Lung (tissue), 11 donors: ENCODE measurements at regions not wholly inside any gene's neighbourhood (a gene's known extent, or its start where the extent isn't known, plus 50 kb on each side); places are given as distances from the start of the nearest gene placed in this dataset.

Experiments
- ATAC-seq: fragments of 200-7000 bp; cut with Tn5 transposase; one replicate; pipeline ENCODE4 v1.9.1; 2020; ENCODE audit warnings: moderate number of reproducible peaks; ENCODE audit not compliant: insufficient read depth, low FRiP score
- DNase-seq, 3 donors: peaks; one replicate each; pipeline ENCODE4 v3.0.0-alpha.2; 2013 to 2017
- H3K27ac ChIP-seq, 2 donors: one replicate each; pipeline ENCODE4 v1.5.1; 2013; ENCODE audit warnings: mild to moderate bottlenecking in 2 of 2, moderate library complexity in 2 of 2, control low read depth in 1 of 2, inconsistent platforms in 1 of 2, low read depth in 1 of 2, low read length in 1 of 2
- H3K27me3 ChIP-seq, 3 donors: one replicate each; pipeline ENCODE4 v1.5.1; 2013; ENCODE audit warnings: low read length in 2 of 3; ENCODE audit not compliant: control insufficient read depth in 3 of 3, insufficient read depth in 3 of 3
- H3K36me3 ChIP-seq, 4 donors: one replicate each; pipeline ENCODE4 v1.5.1; 2013; ENCODE audit warnings: low read length in 4 of 4, mild to moderate bottlenecking in 1 of 4, moderate library complexity in 1 of 4; ENCODE audit not compliant: control insufficient read depth in 4 of 4, insufficient read depth in 4 of 4
- H3K4me1 ChIP-seq, 5 donors: one replicate each; pipeline ENCODE4 v1.5.1; 2013; ENCODE audit warnings: low read length in 5 of 5, mild to moderate bottlenecking in 2 of 5, moderate library complexity in 1 of 5; ENCODE audit not compliant: control insufficient read depth in 5 of 5, insufficient read depth in 5 of 5
- H3K4me3 ChIP-seq: one replicate; pipeline ENCODE4 v1.5.1; 2013; ENCODE audit warnings: mild to moderate bottlenecking, control low read depth, moderate library complexity
- H3K9ac ChIP-seq, 2 donors: one replicate each; pipeline ENCODE4 v1.5.1; 2013; ENCODE audit warnings: low read length in 2 of 2, control low read depth in 1 of 2; ENCODE audit not compliant: insufficient read depth in 1 of 2
- H3K9me3 ChIP-seq, 4 donors: one replicate each; pipeline ENCODE4 v1.5.1; 2013; ENCODE audit warnings: low read length in 3 of 4, mild to moderate bottlenecking in 1 of 4, moderate library complexity in 1 of 4; ENCODE audit not compliant: control insufficient read depth in 4 of 4, insufficient read depth in 3 of 4
- CTCF ChIP-seq: IDR thresholded peaks from 2 replicates; pipeline ENCODE4 v1.5.1; 2012; ENCODE audit warnings: mild to moderate bottlenecking; ENCODE audit errors: control extremely low read depth, extremely low read depth
- WGBS, 2 donors: extraction: QIAGEN DNeasy Blood & Tissue Kit; methylation state at CpG; one replicate each; pipeline ENCODE4 v1.1.7; 2013; 5-methylcytosine and 5-hydroxymethylcytosine counted together
- donor health status: control.
- donor health status: control.
- donor health status: Bipolar disorder and iron deficiency.
- donor health status: healthy.
- donor health status: DM: yes; HTN: yes; CAD: no.

- TF ChIP-seq CTCF = no peak
- DNase-seq (no peak), ATAC-seq (no peak)
- no peaks in the 10 kb centered on the region for H3K27me3 ChIP-seq
- 76 to 87% methylated on average over 6 of the region's 6 CpGs for WGBS, 2 donors
- H3K9me3 ChIP-seq = peaks cover 0 to 2% (median under 1%) of the 10 kb centered on the region in 4 donors
- no peak overlapping the region for H3K4me3 ChIP-seq
- H3K27ac ChIP-seq = peak overlapping the region in 1 of 2 donors; percentile 64
- H3K4me1 ChIP-seq = peaks cover 0 to 4% (median 0%) of the 10 kb centered on the region in 5 donors
- H3K36me3 ChIP-seq = no peaks in the 10 kb centered on the region
- no peak overlapping the region for H3K9ac ChIP-seq
Measured at GRCh38 chr9:109579191-109579948, 81.3 kb upstream of the PTPN3 start.

GRCh38 chr9:109582386-109582785 lies 84.3 kb upstream of the PTPN3 start:
- ATAC-seq (no peak), DNase-seq (peak in 2 of 3 donors; percentile 11 to 34)
- Histone ChIP-seq H3K27ac (no peak overlapping the region), H3K4me1 (peaks cover 0 to 4% (median 0%) of the 10 kb centered on the region in 5 donors), H3K4me3 (no peak overlapping the region), H3K9me3 (peaks cover 0 to 2% (median under 1%) of the 10 kb centered on the region in 4 donors), H3K27me3 (no peaks in the 10 kb centered on the region), H3K36me3 (no peaks in the 10 kb centered on the region), H3K9ac (no peak overlapping the region)
- TF ChIP-seq CTCF = no peak

GRCh38 chr9:109584205-109584604 lies 86.1 kb upstream of the PTPN3 start:
- Histone ChIP-seq H3K27me3 (no peaks in the 10 kb centered on the region), H3K9ac (no peak overlapping the region), H3K27ac (no peak overlapping the region), H3K9me3 (peaks cover 0 to 2% (median under 1%) of the 10 kb centered on the region in 4 donors), H3K36me3 (no peaks in the 10 kb centered on the region), H3K4me1 (peaks cover 0 to 8% (median 0%) of the 10 kb centered on the region in 5 donors), H3K4me3 (no peak overlapping the region)
- no peak for TF ChIP-seq CTCF
- DNase-seq = no peak
- 72 to 85% methylated on average over 4 of the region's 4 CpGs for WGBS, 2 donors
- no peak for ATAC-seq
